HEK293 (cell line): ENCODE measurements at regions not wholly inside any gene's neighbourhood (a gene's known extent, or its start where the extent isn't known, plus 50 kb on each side); places are given as distances from the start of the nearest gene placed in this dataset.

ENCODE experiments used
- INSM2 ChIP-seq: fragments of 450-650 bp; formaldehyde crosslinking; IDR thresholded peaks from 2 replicates; pipeline ENCODE4 v1.5.1; 2016; ENCODE audit warnings: missing biosample characterization, missing genetic modification characterization
- MZF1 ChIP-seq: fragments of 450-650 bp; formaldehyde crosslinking; IDR thresholded peaks from 2 replicates; pipeline ENCODE4 v1.5.1; 2017; ENCODE audit warnings: missing biosample characterization, missing genetic modification characterization, borderline replicate concordance
- REPIN1 ChIP-seq: fragments of 450-650 bp; formaldehyde crosslinking; IDR thresholded peaks from 2 replicates; pipeline ENCODE4 v1.5.1; 2017; ENCODE audit warnings: missing biosample characterization, missing genetic modification characterization, low read depth
- SP3 ChIP-seq: fragments of 450-650 bp; formaldehyde crosslinking; IDR thresholded peaks from 2 replicates; pipeline ENCODE4 v1.5.1; 2016; ENCODE audit warnings: missing biosample characterization, missing genetic modification characterization
- YY1 ChIP-seq: fragments of 450-650 bp; formaldehyde crosslinking; IDR thresholded peaks from 2 replicates; pipeline ENCODE4 v1.5.1; 2018; ENCODE audit warnings: missing biosample characterization, missing genetic modification characterization
- ZNF138 ChIP-seq: fragments of 450-650 bp; formaldehyde crosslinking; IDR thresholded peaks from 2 replicates; pipeline ENCODE4 v1.5.1; 2016; ENCODE audit warnings: missing biosample characterization, missing genetic modification characterization, borderline replicate concordance
- ZNF274 ChIP-seq, 2 experiments: fragments of 200-500 bp in 1 of 2; fragments of 450-650 bp in 1 of 2; sonication (Bioruptor generic) in 1 of 2; formaldehyde crosslinking in 1 of 2; IDR thresholded peaks; 2 replicates each; pipeline versions ENCODE4 v1.5.1 to v1.6.1; 2014 to 2016; ENCODE audit warnings: borderline replicate concordance in 1 of 2, inconsistent platforms in 1 of 2, low read length in 1 of 2, missing biosample characterization in 1 of 2, missing genetic modification characterization in 1 of 2
- ZNF423 ChIP-seq: fragments of 450-650 bp; formaldehyde crosslinking; IDR thresholded peaks from 2 replicates; pipeline ENCODE4 v1.5.1; 2016; ENCODE audit warnings: missing biosample characterization, missing genetic modification characterization
- ZNF561 ChIP-seq: fragments of 450-650 bp; IDR thresholded peaks from 2 replicates; pipeline ENCODE4 v1.5.1; 2018; ENCODE audit warnings: missing biosample characterization, missing genetic modification characterization, borderline replicate concordance
- ZNF600 ChIP-seq: fragments of 450-650 bp; formaldehyde crosslinking; IDR thresholded peaks from 2 replicates; pipeline ENCODE4 v1.5.1; 2016; ENCODE audit warnings: missing biosample characterization, missing genetic modification characterization
- ZNF626 ChIP-seq: fragments of 450-650 bp; sonication (Bioruptor Pico); formaldehyde crosslinking; IDR thresholded peaks from 2 replicates; pipeline ENCODE4 v1.5.1; 2018; ENCODE audit warnings: missing biosample characterization, missing genetic modification characterization, inconsistent platforms
- ZNF677 ChIP-seq: fragments of 450-650 bp; IDR thresholded peaks from 2 replicates; pipeline ENCODE4 v1.5.0; 2018; ENCODE audit warnings: missing biosample characterization, mild to moderate bottlenecking, missing genetic modification characterization, moderate library complexity
- ZNF785 ChIP-seq: fragments of 450-650 bp; formaldehyde crosslinking; IDR thresholded peaks from 2 replicates; pipeline ENCODE4 v1.5.1; 2016; ENCODE audit warnings: missing biosample characterization, missing genetic modification characterization
- TF ChIP-seq, protein P1 (sequence below): fragments of 450-650 bp; formaldehyde crosslinking; IDR thresholded peaks from 2 replicates; pipeline ENCODE4 v1.5.1; 2016; ENCODE audit warnings: missing biosample characterization, missing genetic modification characterization

DNA sequence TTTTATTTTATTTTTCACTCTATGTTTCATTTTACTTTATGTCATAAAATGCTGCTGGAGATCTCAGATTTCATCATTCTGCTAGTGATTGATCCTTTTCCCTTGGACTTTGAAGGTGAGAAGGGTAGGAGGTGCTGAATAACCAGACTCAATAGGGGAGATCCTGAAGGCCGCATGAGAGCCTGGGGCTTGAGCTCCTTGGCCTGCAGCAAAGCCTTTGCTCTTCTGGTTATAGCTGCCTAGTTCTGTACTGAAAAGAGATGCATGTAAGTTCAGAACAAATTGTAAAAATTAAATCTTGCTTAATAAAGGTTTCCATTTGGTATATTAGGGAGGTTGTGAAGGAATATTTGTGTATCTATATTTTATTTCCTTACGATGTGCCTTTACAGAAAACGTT is 430.2 kb downstream of the QKI start:
- TF ChIP-seq ZNF423 (tag by site-specific recombination): no peak
- no peak for TF ChIP-seq ZNF600 (tag by site-specific recombination)
- TF ChIP-seq, protein P1, sequence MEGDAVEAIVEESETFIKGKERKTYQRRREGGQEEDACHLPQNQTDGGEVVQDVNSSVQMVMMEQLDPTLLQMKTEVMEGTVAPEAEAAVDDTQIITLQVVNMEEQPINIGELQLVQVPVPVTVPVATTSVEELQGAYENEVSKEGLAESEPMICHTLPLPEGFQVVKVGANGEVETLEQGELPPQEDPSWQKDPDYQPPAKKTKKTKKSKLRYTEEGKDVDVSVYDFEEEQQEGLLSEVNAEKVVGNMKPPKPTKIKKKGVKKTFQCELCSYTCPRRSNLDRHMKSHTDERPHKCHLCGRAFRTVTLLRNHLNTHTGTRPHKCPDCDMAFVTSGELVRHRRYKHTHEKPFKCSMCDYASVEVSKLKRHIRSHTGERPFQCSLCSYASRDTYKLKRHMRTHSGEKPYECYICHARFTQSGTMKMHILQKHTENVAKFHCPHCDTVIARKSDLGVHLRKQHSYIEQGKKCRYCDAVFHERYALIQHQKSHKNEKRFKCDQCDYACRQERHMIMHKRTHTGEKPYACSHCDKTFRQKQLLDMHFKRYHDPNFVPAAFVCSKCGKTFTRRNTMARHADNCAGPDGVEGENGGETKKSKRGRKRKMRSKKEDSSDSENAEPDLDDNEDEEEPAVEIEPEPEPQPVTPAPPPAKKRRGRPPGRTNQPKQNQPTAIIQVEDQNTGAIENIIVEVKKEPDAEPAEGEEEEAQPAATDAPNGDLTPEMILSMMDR (tag by site-specific recombination): no peak
- no peak for TF ChIP-seq MZF1
- no peak for TF ChIP-seq ZNF561 (tag by site-specific recombination)
- no peak for TF ChIP-seq ZNF677
- no peak for TF ChIP-seq REPIN1
- no peak for TF ChIP-seq ZNF138 (tag by site-specific recombination)
- TF ChIP-seq ZNF274 (IDR thresholded peaks at IDR 0.05; ENCODE audit: low read length): no peak
- TF ChIP-seq ZNF274 (tag by site-specific recombination; IDR thresholded peaks at IDR 0.05; ENCODE audit: borderline replicate concordance): no peak
- TF ChIP-seq INSM2 (tag by site-specific recombination): no peak
- no peak for TF ChIP-seq ZNF626 (tag by site-specific recombination)
- no peak for TF ChIP-seq ZNF785 (tag by site-specific recombination)
- TF ChIP-seq YY1 (tag by site-specific recombination): no peak
- TF ChIP-seq SP3: no peak
